Colonic mucosa (tissue), 4 donors: ENCODE measurements at regions not wholly inside any gene's neighbourhood (a gene's known extent, or its start where the extent isn't known, plus 50 kb on each side); places are given as distances from the start of the nearest gene placed in this dataset.

Experiments
- DNase-seq: peaks from one replicate; pipeline ENCODE4 v3.0.0-alpha.2; 2020
- H3K27ac ChIP-seq: fragments of 200-600 bp; one replicate; pipeline ENCODE4 v1.8.0; 2021
- H3K27me3 ChIP-seq: fragments of 200-600 bp; one replicate; pipeline ENCODE4 v1.8.0; 2021
- H3K36me3 ChIP-seq: fragments of 200-600 bp; one replicate; pipeline ENCODE4 v1.8.0; 2021
- H3K4me1 ChIP-seq: fragments of 200-600 bp; one replicate; pipeline ENCODE4 v1.8.0; 2021; ENCODE audit warnings: mild to moderate bottlenecking
- H3K4me3 ChIP-seq: fragments of 200-600 bp; one replicate; pipeline ENCODE4 v1.8.0; 2021
- H3K9ac ChIP-seq, 2 donors: one replicate each; pipeline ENCODE4 v1.7.0; 2013; ENCODE audit warnings: control low read depth in 2 of 2, low read depth in 2 of 2, low read length in 2 of 2
- H3K9me3 ChIP-seq: fragments of 200-600 bp; one replicate; pipeline ENCODE4 v1.8.0; 2021
- CTCF ChIP-seq: fragments of 200-600 bp; IDR thresholded peaks from one replicate; pipeline ENCODE4 v1.8.0; 2022; ENCODE audit warnings: antibody characterized with exemption, mild to moderate bottlenecking
- intact Hi-C: fragments of 100-400 bp; cut with DNase I; formaldehyde crosslinking; loops from one replicate; pipeline ENCODE4 v1.14.1; 2022
- donor health status: healthy.
- donor health status: DM: no; HTN: no; CAD: no.
- donor health status: DM: no; HTN: no; CAD: no.

- Histone ChIP-seq H3K4me3 (no peak overlapping the region), H3K4me1 (no peaks in the 10 kb centered on the region), H3K9me3 (no peaks in the 10 kb centered on the region), H3K9ac (no peak overlapping the region), H3K36me3 (no peaks in the 10 kb centered on the region), H3K27me3 (no peaks in the 10 kb centered on the region), H3K27ac (no peak overlapping the region)
- no peak for DNase-seq
- TF ChIP-seq CTCF: no peak
- intact Hi-C loops: no loop called here
These were observed 82.5 kb downstream of the CD83 start for GRCh38 chr6:14200047-14200446.

GRCh38 chr6:14202947-14203346 is 85.4 kb downstream of the CD83 start:
- H3K36me3 ChIP-seq: no peaks in the 10 kb centered on the region
- H3K4me3 ChIP-seq: no peak overlapping the region
- H3K27ac ChIP-seq: no peak overlapping the region
- H3K9me3 ChIP-seq: no peaks in the 10 kb centered on the region
- no peak for DNase-seq
- H3K4me1 ChIP-seq: no peaks in the 10 kb centered on the region
- intact Hi-C loops: no loop called here
- H3K9ac ChIP-seq: no peak overlapping the region
- no peaks in the 10 kb centered on the region for H3K27me3 ChIP-seq
- TF ChIP-seq CTCF: no peak

- intact Hi-C loops: no loop called here
- H3K36me3 ChIP-seq: no peaks in the 10 kb centered on the region
- no peak overlapping the region for H3K9ac ChIP-seq
- no peaks in the 10 kb centered on the region for H3K27me3 ChIP-seq
- H3K9me3 ChIP-seq: no peaks in the 10 kb centered on the region
- H3K4me1 ChIP-seq: no peaks in the 10 kb centered on the region
- no peak overlapping the region for H3K27ac ChIP-seq
- no peak for DNase-seq
- no peak for TF ChIP-seq CTCF
- no peak overlapping the region for H3K4me3 ChIP-seq
These were observed 88.8 kb downstream of the CD83 start for GRCh38 chr6:14206391-14206790.

- no peak for TF ChIP-seq CTCF
- Histone ChIP-seq H3K4me3 (no peak overlapping the region), H3K27me3 (no peaks in the 10 kb centered on the region), H3K36me3 (no peaks in the 10 kb centered on the region), H3K9ac (no peak overlapping the region), H3K9me3 (no peaks in the 10 kb centered on the region), H3K27ac (peak overlapping the region; percentile 28), H3K4me1 (no peaks in the 10 kb centered on the region)
- peak; percentile 63 for DNase-seq
- intact Hi-C loops: no loop called here
These were observed 89.9 kb downstream of the CD83 start for GRCh38 chr6:14207448-14207847.

- no peak overlapping the region for H3K9ac ChIP-seq
- H3K27me3 ChIP-seq: no peaks in the 10 kb centered on the region
These were observed 91.4 kb downstream of the CD83 start for GRCh38 chr6:14209000-14209399.

More at GRCh38 chr6:14209000-14209399, 91.4 kb downstream of the CD83 start:
- H3K27ac ChIP-seq: no peak overlapping the region
- H3K36me3 ChIP-seq: no peaks in the 10 kb centered on the region
- intact Hi-C loops: no loop called here
- no peaks in the 10 kb centered on the region for H3K4me1 ChIP-seq
- H3K9me3 ChIP-seq: no peaks in the 10 kb centered on the region
- H3K4me3 ChIP-seq: no peak overlapping the region
- no peak for TF ChIP-seq CTCF
- no peak for DNase-seq
